ENCODE measurements at regions not wholly inside any gene's neighbourhood (a gene's known extent, or its start where the extent isn't known, plus 50 kb on each side); places are given as distances from the start of the nearest gene placed in this dataset.
A peak's percentile ranks its signal among the peaks of the same experiment; 100 is the strongest.

DNA sequence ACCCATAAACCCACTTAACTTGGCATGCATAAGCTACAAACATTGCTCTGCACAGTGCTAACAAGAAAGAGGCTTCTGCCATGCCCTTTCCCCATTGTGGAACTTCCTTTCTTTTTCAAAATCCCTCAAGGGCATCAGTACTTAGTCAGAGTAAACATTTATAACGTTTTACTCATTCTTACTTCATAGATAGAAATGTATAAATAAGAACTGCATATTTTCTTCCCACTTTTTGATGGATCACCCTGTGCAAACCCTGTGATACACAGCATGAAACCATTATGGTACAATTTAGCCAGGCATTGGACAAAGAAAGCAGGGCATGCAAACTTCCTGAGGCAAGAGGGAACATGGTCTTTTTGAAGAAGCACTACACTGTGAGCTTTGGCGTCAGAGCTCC lies 113.8 kb upstream of the FOXG1 start:
- intact Hi-C loops (cut with micrococcal nuclease; ENCODE audit: unreplicated experiment) (no loop called here), in situ Hi-C loops (cut with HindIII; ENCODE audit: low pct_unique_long_range_greater_than_20kb, low sequenced_read_pairs) (no loop called here)
- Histone ChIP-seq H3K4me1 (ENCODE audit: control insufficient read depth, insufficient read depth, low read length) (no peaks in the 10 kb centered on the region), H3K4me3 (ENCODE audit: low read depth in 2 of 2, low read length in 2 of 2) (no peak overlapping the region), H3K36me3 (ENCODE audit: control insufficient read depth, insufficient read depth, low read length) (no peaks in the 10 kb centered on the region), H3K27ac (ENCODE audit: low read length) (no peak overlapping the region), H3K9me3 (ENCODE audit: control insufficient read depth, insufficient read depth, low read depth, low read length) (no peaks in the 10 kb centered on the region), H3K27me3 (ENCODE audit: control insufficient read depth, insufficient read depth, low read length) (no peaks in the 10 kb centered on the region)
- CTCF ChIA-PET = no interaction called here
- DNase-seq (ENCODE audit: low read depth, low spot score) (peak; percentile 41), ATAC-seq (peak; percentile 71)
- POLR2A ChIA-PET = no interaction called here
- BruUV-seq (replicated peaks) = no TSS peak
- TF ChIP-seq REST (IDR thresholded peaks at IDR 0.05; ENCODE audit: insufficient read depth in 1 of 2, low read depth in 2 of 2, low read length in 1 of 2) (no peak), POLR2AphosphoS5 (IDR thresholded peaks at IDR 0.05; ENCODE audit: low read depth, low read length) (no peak), SIN3A (IDR thresholded peaks at IDR 0.05; ENCODE audit: borderline replicate concordance, insufficient read depth, low read depth, low read length) (no peak), TCF7L2 (IDR thresholded peaks at IDR 0.05; ENCODE audit: low read depth, low read length) (no peak)
- TF ChIP-seq, protein P1, sequence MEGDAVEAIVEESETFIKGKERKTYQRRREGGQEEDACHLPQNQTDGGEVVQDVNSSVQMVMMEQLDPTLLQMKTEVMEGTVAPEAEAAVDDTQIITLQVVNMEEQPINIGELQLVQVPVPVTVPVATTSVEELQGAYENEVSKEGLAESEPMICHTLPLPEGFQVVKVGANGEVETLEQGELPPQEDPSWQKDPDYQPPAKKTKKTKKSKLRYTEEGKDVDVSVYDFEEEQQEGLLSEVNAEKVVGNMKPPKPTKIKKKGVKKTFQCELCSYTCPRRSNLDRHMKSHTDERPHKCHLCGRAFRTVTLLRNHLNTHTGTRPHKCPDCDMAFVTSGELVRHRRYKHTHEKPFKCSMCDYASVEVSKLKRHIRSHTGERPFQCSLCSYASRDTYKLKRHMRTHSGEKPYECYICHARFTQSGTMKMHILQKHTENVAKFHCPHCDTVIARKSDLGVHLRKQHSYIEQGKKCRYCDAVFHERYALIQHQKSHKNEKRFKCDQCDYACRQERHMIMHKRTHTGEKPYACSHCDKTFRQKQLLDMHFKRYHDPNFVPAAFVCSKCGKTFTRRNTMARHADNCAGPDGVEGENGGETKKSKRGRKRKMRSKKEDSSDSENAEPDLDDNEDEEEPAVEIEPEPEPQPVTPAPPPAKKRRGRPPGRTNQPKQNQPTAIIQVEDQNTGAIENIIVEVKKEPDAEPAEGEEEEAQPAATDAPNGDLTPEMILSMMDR (IDR thresholded peaks at IDR 0.05) = no peak

GRCh38 chr14:28653521-28653920 lies 113.1 kb upstream of the FOXG1 start:
- in situ Hi-C loops (cut with HindIII; ENCODE audit: low pct_unique_long_range_greater_than_20kb, low sequenced_read_pairs) (no loop called here), intact Hi-C loops (cut with micrococcal nuclease; ENCODE audit: unreplicated experiment) (no loop called here)
- no TSS peak for BruUV-seq (replicated peaks)
- H3K27me3 ChIP-seq (ENCODE audit: control insufficient read depth, insufficient read depth, low read length) = no peaks in the 10 kb centered on the region
- ChIA-PET POLR2A (no interaction called here), CTCF (no interaction called here)
- no peaks in the 10 kb centered on the region for H3K4me1 ChIP-seq (ENCODE audit: control insufficient read depth, insufficient read depth, low read length)
- ATAC-seq = no peak
- no peaks in the 10 kb centered on the region for H3K36me3 ChIP-seq (ENCODE audit: control insufficient read depth, insufficient read depth, low read length)
- TF ChIP-seq, protein P1 (IDR thresholded peaks at IDR 0.05) = no peak
- TF ChIP-seq REST (IDR thresholded peaks at IDR 0.05; ENCODE audit: insufficient read depth in 1 of 2, low read depth in 2 of 2, low read length in 1 of 2) = no peak
- no peak for TF ChIP-seq TCF7L2 (IDR thresholded peaks at IDR 0.05; ENCODE audit: low read depth, low read length)
- TF ChIP-seq POLR2AphosphoS5 (IDR thresholded peaks at IDR 0.05; ENCODE audit: low read depth, low read length) = no peak
- no peak for TF ChIP-seq SIN3A (IDR thresholded peaks at IDR 0.05; ENCODE audit: borderline replicate concordance, insufficient read depth, low read depth, low read length)
- DNase-seq (ENCODE audit: low read depth, low spot score) = no peak
- H3K9me3 ChIP-seq (ENCODE audit: control insufficient read depth, insufficient read depth, low read depth, low read length) = no peaks in the 10 kb centered on the region
- H3K4me3 ChIP-seq (ENCODE audit: low read depth in 2 of 2, low read length in 2 of 2) = no peak overlapping the region
- H3K27ac ChIP-seq (ENCODE audit: low read length) = no peak overlapping the region
